HG03196 (cell line): ENCODE measurements at regions not wholly inside any gene's neighbourhood (a gene's known extent, or its start where the extent isn't known, plus 50 kb on each side); places are given as distances from the start of the nearest gene placed in this dataset.

Source experiments
- ATAC-seq: cut with Tn5 transposase; IDR thresholded peaks from one replicate; pipeline ENCODE4 v1.9.1; 2021; ENCODE audit not compliant: unreplicated experiment

DNA sequence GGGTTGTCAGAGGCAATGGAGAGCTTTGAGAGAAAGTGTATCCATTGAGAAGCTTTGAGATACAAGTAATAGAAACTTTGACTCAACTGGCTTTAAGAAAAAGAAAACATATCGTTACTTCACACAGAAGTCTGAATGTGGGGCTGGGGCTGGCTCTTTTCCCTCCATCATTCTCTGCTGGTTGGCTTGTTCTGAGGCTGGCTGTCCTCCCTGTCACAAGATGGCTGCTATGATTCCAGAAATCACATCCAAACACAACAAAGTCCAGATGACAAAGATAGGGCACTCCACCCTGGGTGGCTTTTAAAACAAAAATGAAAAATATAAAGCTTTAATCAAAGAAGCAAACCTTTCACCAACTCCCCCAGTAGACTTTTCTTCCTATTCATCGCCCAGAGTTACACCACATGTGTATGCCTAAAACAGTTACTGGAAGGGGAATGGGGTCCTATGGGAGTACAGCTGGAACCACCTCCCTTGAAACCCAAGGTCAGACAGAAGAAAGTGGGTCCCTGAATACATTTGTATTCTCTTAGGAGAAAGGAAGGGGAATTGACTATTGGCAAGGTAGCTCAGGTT, 284.3 kb downstream of the GAS1 start:
- ATAC-seq: no peak

DNA sequence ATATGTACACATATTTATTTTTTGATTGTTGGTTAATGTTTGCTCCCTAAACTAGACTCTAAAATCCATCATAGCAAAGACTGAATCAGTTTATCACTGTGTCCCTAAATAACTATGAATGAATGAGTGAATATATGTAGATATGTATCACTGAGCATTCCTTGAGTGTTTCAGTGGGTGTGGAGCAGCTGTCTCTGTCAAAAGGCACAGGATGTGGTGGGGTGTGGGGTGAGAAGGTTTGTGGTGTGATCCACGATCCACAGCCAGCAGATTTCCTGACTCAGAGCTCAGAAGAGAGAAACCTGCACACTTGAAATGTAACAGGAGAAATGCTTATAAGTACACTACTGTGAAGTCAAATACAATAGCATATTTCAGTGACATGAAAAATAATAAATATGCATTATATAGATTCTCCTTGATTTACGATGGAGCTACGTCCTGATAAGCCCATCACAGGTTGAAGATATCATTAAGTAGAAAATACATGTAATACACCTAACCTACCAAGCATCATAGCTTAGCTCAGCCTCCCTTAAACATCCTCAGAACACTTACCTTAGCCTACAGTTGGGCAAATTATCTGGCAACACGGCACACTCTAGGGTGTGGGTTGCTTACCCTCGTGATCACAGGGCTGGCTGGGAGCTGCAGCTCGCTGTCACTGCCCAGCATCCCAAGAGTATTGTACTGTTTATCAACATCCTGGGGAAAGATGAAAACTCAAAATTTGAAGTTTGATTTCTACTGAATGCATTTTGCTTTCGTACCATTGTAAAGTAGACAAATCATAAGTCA, 287.0 kb downstream of the GAS1 start:
- no peak for ATAC-seq

DNA sequence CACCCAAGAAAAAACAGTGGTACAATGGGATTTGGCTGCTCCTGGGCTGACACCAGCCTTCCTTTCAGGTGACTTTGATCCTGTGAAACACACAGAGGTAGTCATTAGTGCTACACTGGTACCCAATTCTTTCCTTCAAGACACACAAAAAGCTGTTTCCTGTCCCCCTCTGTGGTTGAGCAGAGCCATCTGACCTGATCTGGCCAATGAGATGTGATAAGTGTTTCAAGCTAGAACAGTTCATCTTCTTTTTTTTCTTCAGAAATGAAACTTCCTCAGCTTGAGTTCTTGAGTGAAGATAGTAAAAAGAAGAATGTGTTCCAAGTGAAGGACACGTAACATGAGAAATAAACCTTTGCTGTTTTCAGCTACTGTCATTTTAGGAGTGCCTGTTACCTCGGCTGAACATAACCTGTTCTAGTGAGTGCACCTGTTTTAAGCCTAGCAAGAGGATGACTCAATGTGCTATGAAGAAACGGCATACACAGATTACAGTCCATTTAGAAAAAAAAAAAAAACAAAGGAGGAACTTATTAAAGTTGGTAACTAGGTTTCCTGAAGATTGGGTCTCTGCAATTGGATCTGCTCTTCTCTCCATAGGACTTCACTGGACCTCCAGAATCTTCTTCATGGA, 287.8 kb downstream of the GAS1 start:
- no peak for ATAC-seq

DNA sequence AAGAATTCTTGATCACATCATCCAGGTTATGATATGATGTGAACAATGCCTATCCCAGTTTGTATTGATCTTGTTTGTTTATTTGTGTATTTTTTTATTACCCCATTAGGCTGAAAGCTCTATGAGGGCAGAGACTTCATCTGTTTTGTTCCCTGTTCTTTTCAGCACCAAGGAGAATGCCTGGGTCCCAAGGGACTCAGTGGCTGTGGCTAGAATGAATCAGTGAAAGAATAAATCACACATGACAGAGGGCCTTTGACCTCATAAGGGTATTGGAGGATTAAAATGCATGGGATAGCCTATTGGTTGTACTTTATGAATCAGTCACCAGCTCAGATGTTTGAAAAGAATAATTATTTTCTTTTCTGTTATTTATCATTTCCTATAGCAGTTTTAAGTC, 292.2 kb downstream of the GAS1 start:
- ATAC-seq: no peak

DNA sequence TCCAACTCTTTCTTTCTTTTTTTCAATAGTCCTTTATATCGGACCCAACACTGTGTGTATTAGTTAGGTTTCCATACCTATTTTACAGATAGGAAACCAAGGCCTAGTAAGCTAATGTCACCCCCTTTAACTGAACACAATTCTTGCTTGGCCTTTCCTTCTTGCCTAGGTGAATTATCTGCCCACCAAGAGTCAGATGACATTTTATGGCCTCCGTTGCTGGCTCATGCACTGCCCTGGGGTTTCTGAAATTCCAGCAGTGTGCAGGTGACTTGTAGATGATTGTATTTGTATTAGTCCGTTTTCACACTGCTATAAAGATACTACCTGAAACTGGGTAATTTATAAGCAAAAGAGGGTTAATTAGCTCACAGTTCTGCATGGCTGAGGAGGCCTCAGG, 293.8 kb downstream of the GAS1 start:
- no peak for ATAC-seq

DNA sequence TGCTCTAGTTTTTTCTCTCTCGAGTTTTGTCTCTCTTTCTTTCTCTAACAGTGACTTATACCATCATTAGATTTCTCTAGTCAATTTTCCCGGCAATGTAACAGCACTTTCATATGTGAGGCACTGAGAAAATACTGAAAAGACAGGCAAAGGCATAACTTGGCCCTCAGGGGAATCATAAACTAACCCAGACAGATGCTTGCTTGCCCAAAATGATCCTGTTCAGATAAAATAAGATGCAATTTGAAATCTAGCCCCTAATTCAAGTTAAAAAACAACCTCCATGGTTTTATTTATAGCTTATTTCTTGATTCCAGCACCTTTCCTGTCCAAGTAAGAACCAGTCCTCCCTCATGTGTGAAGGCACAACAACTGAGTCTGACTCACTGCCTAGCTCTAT, 294.6 kb downstream of the GAS1 start:
- ATAC-seq: no peak

DNA sequence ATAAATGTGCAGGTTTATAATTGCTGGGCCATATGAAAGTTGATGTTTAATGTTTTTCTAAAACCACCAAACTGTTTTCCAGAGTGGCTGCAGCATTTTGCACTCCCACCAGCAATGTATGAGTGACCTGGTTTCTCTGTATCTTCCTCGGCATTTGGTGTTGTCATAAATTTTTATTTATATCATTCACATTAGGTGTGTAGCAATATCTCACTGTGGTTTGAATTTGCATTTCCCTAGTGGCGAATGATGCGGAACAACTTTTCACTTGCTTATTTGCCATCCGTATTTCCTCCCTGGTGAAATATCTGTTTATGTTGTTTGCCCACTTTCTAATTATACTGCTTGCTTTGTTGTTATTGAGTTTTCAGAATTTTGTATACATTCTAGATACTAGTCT, 295.7 kb upstream of the TUT7 start:
- no peak for ATAC-seq

DNA sequence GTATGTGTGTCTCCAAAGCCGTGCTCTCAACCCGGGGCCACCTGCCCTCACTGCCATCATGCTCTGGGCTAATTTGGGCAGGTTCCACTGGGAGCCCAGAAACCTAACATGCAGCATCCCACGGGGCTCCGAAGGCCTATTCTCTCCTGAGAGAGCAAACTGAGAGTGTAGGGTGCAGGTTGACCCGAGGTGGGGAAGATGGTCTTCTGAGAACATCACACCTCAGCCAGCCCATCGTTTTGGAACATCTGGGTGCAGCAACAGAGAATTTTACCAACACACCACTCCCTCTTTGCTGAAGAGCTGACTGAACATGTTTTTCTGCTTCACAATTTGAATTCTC, 294.6 kb upstream of the TUT7 start:
- no peak for ATAC-seq

DNA sequence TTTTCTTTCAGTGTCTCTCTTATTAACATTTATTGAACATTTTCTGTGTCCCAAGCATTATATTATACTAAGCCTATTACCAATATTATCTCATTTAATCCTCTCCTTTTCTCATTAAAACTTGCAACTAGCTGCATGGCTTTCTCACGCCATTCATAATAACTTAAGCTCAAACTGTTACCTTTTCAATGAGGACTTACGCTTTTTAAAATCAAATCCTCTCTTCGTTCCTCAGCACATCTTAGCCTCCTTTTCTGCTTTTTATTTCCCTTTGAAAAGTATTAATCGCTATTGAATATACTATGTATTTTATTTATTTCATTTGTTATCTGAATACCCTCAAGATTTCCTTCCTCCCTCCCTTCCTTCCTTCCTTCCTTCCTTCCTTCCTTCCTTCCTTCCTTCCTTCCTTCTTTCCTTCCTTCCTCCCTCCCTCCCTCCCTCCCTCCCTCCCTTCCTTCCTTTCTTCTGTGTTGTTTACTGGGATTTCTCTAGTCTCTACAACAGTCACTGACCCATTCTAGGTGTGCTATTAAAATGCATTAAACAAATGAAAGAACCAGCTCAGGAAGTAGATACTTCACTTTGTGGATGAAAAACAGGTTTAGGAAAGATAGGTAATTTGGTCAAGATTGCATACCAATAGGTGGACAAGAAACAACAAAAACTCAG, 294.1 kb upstream of the TUT7 start:
- ATAC-seq: no peak

DNA sequence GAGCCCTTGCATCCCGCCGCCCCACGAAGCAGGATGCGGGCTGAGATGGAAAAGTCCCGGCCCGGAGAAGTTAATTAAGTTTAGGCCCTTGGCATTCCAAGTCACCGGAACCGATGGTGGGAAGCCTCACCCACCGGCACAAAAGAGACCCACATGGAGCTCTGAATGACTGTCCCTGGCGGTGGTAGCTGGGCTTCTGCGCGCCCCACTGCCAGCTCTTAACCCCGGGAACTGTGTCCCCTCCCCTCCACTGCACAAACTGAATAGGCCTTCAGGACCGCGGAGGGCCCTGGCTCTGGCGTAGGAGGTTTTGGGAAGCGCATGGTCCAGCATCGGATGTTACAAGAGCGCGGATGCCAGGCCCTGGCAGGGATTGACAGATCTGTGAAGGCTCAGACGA, 291.1 kb upstream of the TUT7 start:
- ATAC-seq: no peak

DNA sequence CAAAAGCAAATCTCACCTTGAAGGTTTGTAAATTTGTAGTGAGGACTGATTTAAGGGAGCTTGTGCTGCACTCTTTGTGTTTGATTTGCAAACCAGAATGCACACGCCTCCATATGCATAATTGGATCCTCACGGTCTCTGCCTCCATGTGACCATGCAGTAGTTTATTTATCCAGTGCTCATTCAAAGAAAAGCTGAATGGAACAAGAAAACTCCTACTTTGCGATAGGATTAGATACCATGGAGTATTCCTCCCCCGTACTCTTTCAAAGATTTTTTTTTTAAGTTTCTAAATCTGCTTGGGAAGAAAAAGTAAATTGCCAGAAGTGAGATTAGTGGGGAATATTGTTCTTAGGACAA, 290.4 kb upstream of the TUT7 start:
- no peak for ATAC-seq

DNA sequence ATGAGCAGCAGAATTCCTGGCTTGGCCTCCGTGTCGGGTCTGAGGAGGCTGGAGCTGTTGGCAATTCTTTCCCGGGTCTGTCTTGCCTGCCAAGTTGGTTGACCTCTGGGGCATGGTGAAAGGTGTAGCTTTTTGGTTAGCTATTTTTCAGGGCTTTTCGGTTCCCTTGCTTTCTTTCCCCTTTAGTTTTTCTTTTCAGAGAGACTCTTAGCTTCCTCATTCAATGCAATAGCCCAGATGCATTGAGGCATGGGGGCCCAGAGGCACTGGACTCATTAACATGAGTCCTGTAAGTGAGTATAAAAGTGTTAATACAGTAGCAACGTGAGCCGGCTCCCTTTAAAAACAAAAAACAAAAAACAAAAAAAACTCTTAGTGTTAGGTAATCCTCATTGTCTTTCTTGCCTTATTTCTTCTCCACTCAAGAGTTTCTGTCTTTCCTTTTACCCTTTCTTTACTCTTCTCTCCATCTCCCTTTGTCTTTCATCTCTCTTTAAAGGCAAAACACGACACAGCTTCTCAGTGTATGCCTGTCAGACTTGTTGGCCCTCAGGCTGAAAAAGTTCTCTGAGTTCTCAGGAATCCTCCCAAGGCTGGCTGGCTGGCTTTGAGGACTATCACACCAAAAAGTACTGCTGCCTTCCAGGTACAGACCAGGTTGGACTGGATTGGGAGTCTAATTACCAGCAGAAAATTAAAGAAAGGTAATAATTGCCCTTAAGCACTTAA, 289.9 kb upstream of the TUT7 start:
- no peak for ATAC-seq

DNA sequence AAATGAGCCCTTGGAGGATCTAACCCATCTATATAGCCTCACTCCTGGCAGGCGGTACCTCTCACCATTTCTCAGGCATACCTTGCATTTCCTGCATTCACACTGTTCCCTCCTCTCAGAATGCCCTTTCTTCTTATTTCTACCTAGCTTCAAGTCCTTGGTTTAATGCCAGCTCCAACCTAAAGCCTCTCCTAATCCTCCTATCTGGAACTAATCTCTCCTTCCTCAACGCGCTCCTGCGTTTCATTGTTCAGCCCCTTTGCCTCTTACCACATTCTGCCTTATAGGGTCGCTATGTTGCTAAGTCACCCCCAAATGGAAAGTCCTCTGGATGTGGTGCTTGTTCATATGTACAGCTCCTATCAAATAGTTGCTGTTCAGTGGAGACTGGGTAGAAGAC, 288.5 kb upstream of the TUT7 start:
- no peak for ATAC-seq

DNA sequence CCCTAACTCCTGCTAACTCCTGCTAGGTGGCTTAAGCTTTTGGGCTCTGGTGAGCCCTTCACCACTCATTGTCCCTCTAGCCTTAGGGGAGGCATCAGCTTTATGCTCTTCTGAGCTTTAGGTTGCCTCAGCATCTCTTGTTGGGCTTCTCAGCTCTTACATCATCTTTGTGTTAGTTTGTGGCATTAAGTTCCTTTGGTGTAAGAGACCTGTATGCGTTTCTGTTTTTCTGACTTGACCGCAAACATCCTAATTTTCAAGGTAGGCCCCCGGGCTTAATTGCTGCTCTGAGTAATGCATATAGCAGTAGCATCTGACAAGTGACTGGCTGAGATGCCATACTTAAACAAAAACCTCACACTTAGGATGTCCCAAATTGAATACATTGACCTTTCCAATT, 287.8 kb upstream of the TUT7 start:
- no peak for ATAC-seq

DNA sequence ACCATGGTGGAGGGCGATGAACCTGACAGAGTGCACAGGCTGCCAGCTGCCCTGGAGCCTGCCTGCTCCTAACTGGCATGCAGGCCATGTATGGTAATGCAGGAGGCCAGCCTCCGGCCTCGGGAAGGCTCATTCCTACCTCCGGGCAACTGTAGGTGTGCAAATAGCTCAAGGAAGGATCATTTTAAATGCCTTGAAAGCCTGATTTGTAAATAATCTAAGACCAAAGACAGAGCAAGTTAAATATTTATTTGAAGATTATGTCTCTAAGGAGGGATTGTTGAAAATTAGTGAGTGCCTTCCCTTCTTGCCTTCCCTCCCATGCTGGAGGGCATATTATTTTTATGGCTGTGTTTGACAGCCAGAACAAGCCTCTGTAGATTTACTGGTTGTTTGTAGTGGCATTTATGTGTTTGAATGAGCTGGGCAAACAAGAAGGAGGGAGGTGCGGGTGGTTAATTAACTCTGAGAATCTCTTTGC, 285.7 kb upstream of the TUT7 start:
- no peak for ATAC-seq

DNA sequence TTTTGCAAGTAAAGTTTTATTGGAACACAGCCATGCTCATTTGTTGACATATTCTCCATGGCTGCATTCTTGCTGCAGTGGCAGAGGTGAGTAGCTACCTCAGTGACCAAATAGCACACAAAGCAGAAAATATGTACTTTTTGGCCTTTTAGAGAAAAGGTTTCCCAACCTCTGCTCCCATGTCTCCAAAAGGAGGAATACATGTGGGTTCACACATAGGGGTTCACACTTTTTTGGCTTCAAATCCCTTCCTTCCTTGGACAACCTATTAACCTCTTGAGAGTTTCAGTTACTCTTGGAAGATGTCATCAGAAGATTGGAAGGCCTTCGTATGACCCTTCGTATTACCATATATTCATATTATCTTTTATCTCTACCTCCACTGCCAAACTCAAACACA, 285.1 kb upstream of the TUT7 start:
- no peak for ATAC-seq

DNA sequence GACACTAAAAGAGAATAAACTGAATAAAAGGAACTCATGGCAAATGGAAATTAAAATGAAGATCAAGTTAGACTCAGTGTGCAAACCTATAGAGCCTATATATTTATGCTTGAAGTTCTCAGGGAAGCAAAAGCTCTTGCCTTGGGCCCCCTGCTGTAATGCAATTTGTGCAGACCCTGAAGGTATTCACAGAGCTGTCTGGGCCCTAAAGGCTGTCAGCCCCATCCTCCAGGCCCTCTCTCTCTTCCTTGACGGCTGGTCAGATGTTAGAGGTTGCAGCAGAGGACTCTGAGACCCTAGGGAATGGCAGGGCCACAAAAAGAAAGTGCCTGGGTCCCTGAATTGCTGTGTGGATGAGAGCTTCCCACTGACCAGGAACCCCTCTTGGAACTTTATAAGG, 283.9 kb upstream of the TUT7 start:
- ATAC-seq: no peak

DNA sequence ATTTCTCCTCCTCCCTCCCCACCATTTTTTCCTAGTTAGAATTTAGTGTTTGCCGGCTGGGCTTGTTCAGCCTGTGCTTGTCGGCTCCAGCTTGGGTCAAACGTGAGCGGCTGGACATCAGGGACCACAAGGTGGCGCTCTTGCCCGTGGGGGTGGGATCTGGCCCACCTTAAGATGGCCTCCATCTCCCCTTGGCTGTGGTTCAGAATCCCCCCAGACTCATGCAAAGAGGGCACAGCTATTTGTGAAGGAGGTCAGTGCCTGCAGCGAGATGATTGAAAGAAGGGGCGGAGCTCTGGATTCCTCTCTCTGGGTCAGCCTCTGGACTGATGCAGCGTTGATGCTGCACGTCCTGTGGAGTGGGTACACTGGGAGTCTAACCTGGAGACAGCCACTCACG, 283.3 kb upstream of the TUT7 start:
- no peak for ATAC-seq

DNA sequence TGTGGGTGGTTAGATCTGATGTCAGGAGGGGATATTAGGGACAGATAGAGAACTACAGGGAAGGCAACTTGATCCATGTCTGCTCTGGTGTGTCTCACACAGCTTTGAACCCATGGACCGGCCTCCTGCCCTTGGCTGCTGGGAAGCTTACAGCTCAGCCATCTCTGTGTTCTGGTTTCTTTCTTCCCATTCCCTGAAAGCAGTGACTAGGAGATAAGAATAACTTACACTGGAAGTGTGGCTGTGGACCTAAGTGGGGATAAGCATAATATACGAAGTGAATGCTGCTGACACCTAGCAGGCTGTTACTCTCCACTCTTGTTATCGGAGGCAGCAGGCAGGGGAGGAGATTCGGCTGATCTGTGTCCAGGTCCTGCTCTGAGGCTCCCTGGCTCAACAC, 282.3 kb upstream of the TUT7 start:
- ATAC-seq: no peak

DNA sequence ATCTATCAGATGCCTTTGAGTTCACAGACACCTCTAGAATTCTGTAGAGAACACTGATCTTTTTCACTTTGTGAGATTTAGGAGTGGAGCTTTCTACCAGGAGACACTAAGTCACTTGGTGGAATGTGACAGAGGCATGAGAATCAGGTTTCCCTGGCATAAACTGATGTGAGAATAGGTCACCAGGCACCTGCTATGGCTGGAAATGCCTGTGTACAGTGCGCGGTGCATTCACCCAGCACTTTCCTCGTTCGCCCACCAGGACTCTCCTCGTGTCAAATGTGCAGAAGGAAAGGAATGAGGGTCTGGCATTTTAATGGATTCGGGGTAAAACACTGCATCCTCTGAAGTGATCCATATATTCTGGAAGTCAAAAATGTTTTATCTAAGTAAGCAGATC, 281.8 kb upstream of the TUT7 start:
- ATAC-seq: no peak

DNA sequence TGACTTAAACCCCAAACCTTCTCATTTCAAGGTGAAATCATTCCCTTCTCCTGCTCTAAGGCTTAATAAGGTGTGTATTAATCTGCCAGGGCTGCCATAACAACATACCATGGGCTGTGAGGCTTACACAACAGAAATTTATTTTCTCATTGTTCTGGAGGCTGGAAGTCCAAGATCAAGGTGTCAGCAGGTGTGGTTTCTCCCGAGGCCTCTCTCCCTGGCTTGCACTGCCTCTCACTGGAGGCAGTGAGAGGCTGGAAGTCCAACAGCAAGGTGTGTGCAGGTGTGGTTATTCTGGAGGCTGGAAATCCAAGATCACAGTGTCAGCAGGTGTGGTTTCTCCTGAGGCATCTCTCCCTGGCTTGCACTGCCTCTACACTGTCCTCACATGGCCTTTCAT, 280.3 kb upstream of the TUT7 start:
- no peak for ATAC-seq
